Common myeloid progenitor, CD34-positive (primary cell): ENCODE measurements at regions not wholly inside any gene's neighbourhood (a gene's known extent, or its start where the extent isn't known, plus 50 kb on each side); places are given as distances from the start of the nearest gene placed in this dataset.

ENCODE experiments used
- CTCF ChIA-PET: fragments of 350-600 bp; sonication (Branson Sonifier 250); formaldehyde crosslinking; loops from one replicate; lab custom pipeline; 2021; ENCODE audit warnings: antibody characterized with exemption; lab: Charles Lee
- POLR2A ChIA-PET: fragments of 350-600 bp; sonication (Branson Sonifier 250); formaldehyde crosslinking; loops from one replicate; lab custom pipeline; 2021; ENCODE audit warnings: antibody characterized with exemption; lab: Charles Lee
- DNase-seq, 3 donors: peaks; one replicate each; pipeline versions ENCODE4 v3.0.0 to v3.0.0-alpha.2; 2013
- H3K27ac ChIP-seq, 2 experiments: 1 replicate in 1 of 2; 2 replicates in 1 of 2; pipeline ENCODE4 v1.7.0; 2013; ENCODE audit warnings: inconsistent platforms in 2 of 2, low read length in 2 of 2, mild to moderate bottlenecking in 2 of 2, low read depth in 1 of 2, moderate library complexity in 1 of 2; ENCODE audit not compliant: severe bottlenecking in 2 of 2, insufficient read depth in 1 of 2, poor library complexity in 1 of 2
- H3K27me3 ChIP-seq, 5 experiments: replicated peaks in 2 of 5; 1 replicate in 3 of 5; 2 replicates in 2 of 5; pipeline versions ENCODE4 v1.6.1 to v1.7.0; 2013; ENCODE audit warnings: low read length in 4 of 5, mild to moderate bottlenecking in 2 of 5, moderate library complexity in 2 of 5, inconsistent platforms in 1 of 5; ENCODE audit not compliant: insufficient read depth in 5 of 5, control insufficient read depth in 4 of 5
- H3K36me3 ChIP-seq, 4 experiments: 1 replicate in 2 of 4; 2 replicates in 2 of 4; pipeline versions ENCODE4 v1.6.1 to v1.7.0; 2013; ENCODE audit warnings: low read length in 3 of 4, control low read depth in 1 of 4, mild to moderate bottlenecking in 1 of 4; ENCODE audit not compliant: control insufficient read depth in 4 of 4, insufficient read depth in 4 of 4
- H3K4me1 ChIP-seq, 4 experiments: 1 replicate in 3 of 4; 2 replicates in 1 of 4; pipeline versions ENCODE4 v1.6.1 to v1.7.1; 2013; ENCODE audit warnings: low read length in 3 of 4, mild to moderate bottlenecking in 3 of 4, control low read depth in 1 of 4, inconsistent platforms in 1 of 4, moderate library complexity in 1 of 4; ENCODE audit not compliant: control insufficient read depth in 4 of 4, insufficient read depth in 4 of 4; ENCODE audit errors: control extremely low read depth in 1 of 4
- H3K4me3 ChIP-seq, 7 experiments: 1 replicate in 4 of 7; 2 replicates in 3 of 7; pipeline versions ENCODE4 v1.5.1 to v1.7.0; 2013; ENCODE audit warnings: mild to moderate bottlenecking in 7 of 7, low read length in 6 of 7, moderate library complexity in 6 of 7, inconsistent platforms in 2 of 7, low read depth in 2 of 7, control low read depth in 1 of 7; ENCODE audit not compliant: insufficient read depth in 4 of 7, control insufficient read depth in 1 of 7; ENCODE audit errors: extremely low read depth in 1 of 7
- H3K9me3 ChIP-seq, 5 experiments: 1 replicate in 4 of 5; 2 replicates in 1 of 5; pipeline versions ENCODE4 v1.6.1 to v1.7.1; 2013; ENCODE audit warnings: low read length in 4 of 5, mild to moderate bottlenecking in 2 of 5, inconsistent platforms in 1 of 5, low read depth in 1 of 5, moderate library complexity in 1 of 5; ENCODE audit not compliant: control insufficient read depth in 4 of 5, insufficient read depth in 2 of 5; ENCODE audit errors: control extremely low read depth in 1 of 5
- WGBS: methylation state at CpG from one replicate; pipeline ENCODE4 v1.1.5; 2013; ENCODE audit not compliant: insufficient coverage; 5-methylcytosine and 5-hydroxymethylcytosine counted together

GRCh38 chr11:104432526-104432925, 268.6 kb upstream of the PDGFD start:
- Histone ChIP-seq H3K4me3 (no peak overlapping the region), H3K36me3 (no peaks in the 10 kb centered on the region), H3K4me1 (no peaks in the 10 kb centered on the region), H3K27ac (no peak overlapping the region), H3K9me3 (no peaks in the 10 kb centered on the region), H3K27me3 (peaks cover 0 to 2% (median 0%) of the 10 kb centered on the region in 5 experiments)
- CTCF ChIA-PET = no interaction called here
- WGBS = 84% methylated on average over 2 of the region's 4 CpGs
- POLR2A ChIA-PET = no interaction called here
- no peak for DNase-seq

- no peaks in the 10 kb centered on the region for H3K36me3 ChIP-seq
- no peak for DNase-seq
- H3K9me3 ChIP-seq = no peaks in the 10 kb centered on the region
- no peaks in the 10 kb centered on the region for H3K27me3 ChIP-seq
- CTCF ChIA-PET = no interaction called here
- H3K27ac ChIP-seq = no peak overlapping the region
- POLR2A ChIA-PET = no interaction called here
- no peak overlapping the region for H3K4me3 ChIP-seq
- H3K4me1 ChIP-seq = no peaks in the 10 kb centered on the region
- WGBS = 96% methylated on average over 18 of the region's 23 CpGs
Observed at GRCh38 chr11:104422324-104422944, 258.5 kb upstream of the PDGFD start.

GRCh38 chr11:104410336-104410735, 246.4 kb upstream of the PDGFD start:
- CTCF ChIA-PET = no interaction called here
- no peak for DNase-seq
- no peaks in the 10 kb centered on the region for H3K36me3 ChIP-seq
- no peaks in the 10 kb centered on the region for H3K4me1 ChIP-seq
- POLR2A ChIA-PET = no interaction called here
- H3K4me3 ChIP-seq = no peak overlapping the region
- WGBS = 67% methylated on average over 2 of the region's 2 CpGs
- H3K27ac ChIP-seq = no peak overlapping the region
- no peaks in the 10 kb centered on the region for H3K27me3 ChIP-seq
- H3K9me3 ChIP-seq = no peaks in the 10 kb centered on the region

- no peaks in the 10 kb centered on the region for H3K4me1 ChIP-seq
- H3K27me3 ChIP-seq = no peaks in the 10 kb centered on the region
- no peak overlapping the region for H3K27ac ChIP-seq
- H3K4me3 ChIP-seq = no peak overlapping the region
- no peak for DNase-seq
- 83% methylated on average over 1 of the region's 1 CpG for WGBS
- no peaks in the 10 kb centered on the region for H3K36me3 ChIP-seq
- no peaks in the 10 kb centered on the region for H3K9me3 ChIP-seq
- CTCF ChIA-PET = no interaction called here
- POLR2A ChIA-PET = no interaction called here
Observed at GRCh38 chr11:104408630-104409029, 244.7 kb upstream of the PDGFD start.

GRCh38 chr11:104405277-104405676, 241.3 kb upstream of the PDGFD start:
- no peaks in the 10 kb centered on the region for H3K36me3 ChIP-seq
- no peaks in the 10 kb centered on the region for H3K27me3 ChIP-seq
- H3K9me3 ChIP-seq = no peaks in the 10 kb centered on the region
- ChIA-PET CTCF (no interaction called here), POLR2A (no interaction called here)
- H3K4me3 ChIP-seq = no peak overlapping the region
- no peak for DNase-seq
- H3K27ac ChIP-seq = no peak overlapping the region
- H3K4me1 ChIP-seq = peaks cover 0 to 7% (median under 1%) of the 10 kb centered on the region in 4 experiments
- no CpG with 5 or more reads among the region's 1 CpG for WGBS

- CTCF ChIA-PET = no interaction called here
- no peak overlapping the region for H3K4me3 ChIP-seq
- WGBS = 88% methylated on average over 1 of the region's 3 CpGs
Observed at GRCh38 chr11:104404231-104405175, 240.6 kb upstream of the PDGFD start.

More at GRCh38 chr11:104404231-104405175, 240.6 kb upstream of the PDGFD start:
- H3K9me3 ChIP-seq = no peaks in the 10 kb centered on the region
- no peak for DNase-seq
- H3K27ac ChIP-seq = no peak overlapping the region
- H3K36me3 ChIP-seq = no peaks in the 10 kb centered on the region
- no peaks in the 10 kb centered on the region for H3K27me3 ChIP-seq
- peaks cover 0 to 7% (median under 1%) of the 10 kb centered on the region in 4 experiments for H3K4me1 ChIP-seq
- POLR2A ChIA-PET = no interaction called here
